ENCODE measurements at regions not wholly inside any gene's neighbourhood (a gene's known extent, or its start where the extent isn't known, plus 50 kb on each side); places are given as distances from the start of the nearest gene placed in this dataset.
"Not testable (repeated sequence)": the region's sequence is repeated elsewhere in the genome, so short reads cannot be mapped to it uniquely, and the experiment has no call there.

GRCh38 chr2:32886397-32887055, 60.2 kb upstream of the LTBP1 start:
- H2BK12ac ChIP-seq (ENCODE audit: low read depth, low read length); H3K14ac ChIP-seq (ENCODE audit: insufficient read length); H2BK20ac ChIP-seq (ENCODE audit: low read length); H3K27ac ChIP-seq (ENCODE audit: low read depth, low read length); H3K4me1 ChIP-seq (replicated peaks in 1 of 4; ENCODE audit: control insufficient read depth in 3 of 4, insufficient read depth in 4 of 4, low read length in 3 of 4); H3K23ac ChIP-seq (ENCODE audit: insufficient read length); DNase-seq (ENCODE audit: low read depth in 1 of 2, low spot score in 2 of 2); H3K23me2 ChIP-seq (ENCODE audit: low read depth, low read length); H3K36me3 ChIP-seq (ENCODE audit: control insufficient read depth in 2 of 4, insufficient read depth in 4 of 4, low read length in 3 of 4); H3K9ac ChIP-seq (replicated peaks in 1 of 4; ENCODE audit: extremely low read depth in 1 of 4, low read depth in 3 of 4, low read length in 3 of 4); H3K4me3 ChIP-seq (ENCODE audit: extremely low read depth in 1 of 4, insufficient read depth in 2 of 4, low read depth in 3 of 4, low read length in 4 of 4); H3K4me2 ChIP-seq (ENCODE audit: insufficient read depth in 1 of 2, low read depth in 2 of 2, low read length in 2 of 2); FAIRE-seq; H4K8ac ChIP-seq (ENCODE audit: extremely low read depth, insufficient read depth, low read length); H3K27me3 ChIP-seq (replicated peaks in 1 of 4; ENCODE audit: control insufficient read depth in 3 of 4, extremely low read depth in 1 of 4, insufficient read depth in 3 of 4, low read length in 3 of 4); H4K91ac ChIP-seq (replicated peaks; ENCODE audit: insufficient read length, low read length); H2BK5ac ChIP-seq (ENCODE audit: low read depth, low read length); H3K79me1 ChIP-seq (ENCODE audit: low read depth, low read length); H3K4ac ChIP-seq (replicated peaks; ENCODE audit: insufficient read length, low read depth, low read length); H4K20me1 ChIP-seq (replicated peaks in 1 of 2; ENCODE audit: control insufficient read depth in 1 of 2, insufficient read depth in 2 of 2, low read length in 2 of 2); H2AFZ ChIP-seq (ENCODE audit: low read length); H4K5ac ChIP-seq (ENCODE audit: insufficient read length, low read depth, low read length); POLR2A ChIA-PET (ENCODE audit: partially characterized antibody); H2BK15ac ChIP-seq (ENCODE audit: low read length); H2AK5ac ChIP-seq (ENCODE audit: low read depth, low read length); H3K79me2 ChIP-seq (ENCODE audit: control insufficient read depth in 1 of 2, insufficient read depth in 2 of 2, low read length in 2 of 2); H3K18ac ChIP-seq (ENCODE audit: extremely low read depth, low read length); H3K56ac ChIP-seq (replicated peaks; ENCODE audit: insufficient read length, low read depth, low read length); H2BK120ac ChIP-seq (replicated peaks; ENCODE audit: low read depth, low read length): not testable (repeated sequence)
- H3K9me3 ChIP-seq (ENCODE audit: insufficient read depth in 2 of 2, low read depth in 1 of 2, low read length in 1 of 2): peaks cover 13 to 20% of the 10 kb centered on the region in 2 experiments
- CTCF ChIA-PET (ENCODE audit: partially characterized antibody): interaction anchor here (0.9 kb wide), 1 partner anchor 538 kb away, joined by 3 read pairs; no protein-coding TSS in a partner anchor
- WGBS, 2 experiments (ENCODE audit: extremely low coverage in 1 of 2, insufficient coverage in 1 of 2, insufficient read length in 1 of 2, insufficient replicate concordance in 2 of 2, low coverage in 1 of 2, low lambda C conversion rate in 2 of 2, missing lambda C conversion rate in 1 of 2): 97% methylated on average over 22 of the region's 34 CpGs; no CpG with 5 or more reads in 1 of the 2 experiments
